Amygdala (tissue), 56 donors: ENCODE measurements at regions not wholly inside any gene's neighbourhood (a gene's known extent, or its start where the extent isn't known, plus 50 kb on each side); places are given as distances from the start of the nearest gene placed in this dataset.
"Not testable (repeated sequence)": the region's sequence is repeated elsewhere in the genome, so short reads cannot be mapped to it uniquely, and the experiment has no call there.

Experiments used
- DNase-seq, 56 donors: peaks; one replicate each; lab custom pipeline; 2025; lab: John Stamatoyannopoulos, UW

GRCh38 chr12:93078059-93078458 lies 149.0 kb upstream of the EEA1 start:
- DNase-seq: no peak

DNA sequence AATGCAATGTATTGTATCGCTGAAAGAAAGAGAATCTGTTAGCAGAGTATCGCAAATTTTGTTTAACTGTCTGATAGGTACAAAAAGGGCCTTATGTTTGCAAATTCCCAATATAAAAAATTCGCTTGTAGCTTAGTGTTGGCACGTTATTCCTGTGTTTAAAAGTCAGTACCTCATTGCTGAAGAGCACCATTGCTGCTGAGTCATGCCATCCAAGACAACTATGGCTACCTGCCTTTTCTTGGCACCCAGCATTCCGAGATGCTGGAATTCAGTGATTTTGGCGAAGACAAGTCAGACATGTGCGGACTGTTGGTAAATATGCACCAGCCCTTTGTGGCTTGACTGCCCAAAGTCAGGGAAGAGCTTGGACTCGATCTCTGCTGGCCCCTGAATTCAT lies 149.5 kb upstream of the EEA1 start:
- no peak for DNase-seq

GRCh38 chr12:93079271-93079670 lies 150.2 kb upstream of the EEA1 start:
- peak in 2 of 56 donors; percentile 2 to 17 for DNase-seq

- DNase-seq: no peak
Observed at GRCh38 chr12:93079976-93080375, 150.9 kb upstream of the EEA1 start.

GRCh38 chr12:93080452-93080851 lies 151.4 kb upstream of the EEA1 start:
- no peak for DNase-seq

- DNase-seq: no peak
Observed at GRCh38 chr12:93080994-93081809, 152.1 kb upstream of the EEA1 start.

- DNase-seq: no peak
Observed at GRCh38 chr12:93081810-93082165, 152.7 kb upstream of the EEA1 start.

- DNase-seq: no peak
Observed at GRCh38 chr12:93085383-93086287, 156.5 kb upstream of the EEA1 start.

DNA sequence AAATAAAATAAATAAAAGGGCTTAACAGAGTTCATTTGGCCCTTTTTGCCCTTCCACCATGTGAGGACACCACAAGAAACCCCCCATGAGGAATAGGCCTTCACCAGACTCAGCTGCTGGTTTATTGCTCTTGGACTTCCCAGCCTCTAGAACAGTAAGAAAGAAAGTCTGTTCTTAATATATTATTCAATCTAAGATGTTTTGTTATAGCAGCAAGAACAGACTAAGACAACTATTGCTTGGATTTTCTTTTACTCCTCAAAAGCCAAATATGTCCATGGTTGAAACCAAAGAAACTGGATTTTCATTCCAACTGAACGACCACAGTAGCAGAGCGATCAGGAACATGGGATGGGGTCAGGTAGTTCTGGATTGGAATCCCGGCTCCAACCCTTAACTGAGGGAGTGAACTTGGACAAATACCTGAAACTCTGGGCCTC lies 157.2 kb upstream of the EEA1 start:
- no peak for DNase-seq

- DNase-seq: no peak
Observed at GRCh38 chr12:93087840-93088610, 158.9 kb upstream of the EEA1 start.

GRCh38 chr12:93089805-93090569 lies 160.9 kb upstream of the EEA1 start:
- no peak for DNase-seq

DNA sequence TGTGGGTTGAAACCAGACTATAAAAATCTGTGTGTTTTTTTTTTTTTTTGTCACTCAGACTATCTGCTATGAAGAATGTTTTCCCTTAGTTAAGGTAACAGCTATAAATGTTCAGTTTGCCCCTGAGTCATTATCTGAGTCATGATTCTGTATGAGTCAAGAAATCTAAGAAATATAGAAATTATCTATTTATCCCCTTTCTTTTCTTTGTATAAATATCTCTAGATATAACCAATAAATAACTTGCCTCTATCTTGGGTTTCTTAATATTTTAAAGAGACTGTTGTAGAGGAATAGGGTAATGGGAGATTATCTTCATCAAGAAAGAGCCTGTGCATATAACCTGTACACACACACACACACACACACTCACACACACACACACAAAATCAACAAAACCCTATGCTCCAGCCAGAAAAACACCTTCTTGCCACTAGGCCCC lies 161.7 kb upstream of the EEA1 start:
- DNase-seq: no peak

DNA sequence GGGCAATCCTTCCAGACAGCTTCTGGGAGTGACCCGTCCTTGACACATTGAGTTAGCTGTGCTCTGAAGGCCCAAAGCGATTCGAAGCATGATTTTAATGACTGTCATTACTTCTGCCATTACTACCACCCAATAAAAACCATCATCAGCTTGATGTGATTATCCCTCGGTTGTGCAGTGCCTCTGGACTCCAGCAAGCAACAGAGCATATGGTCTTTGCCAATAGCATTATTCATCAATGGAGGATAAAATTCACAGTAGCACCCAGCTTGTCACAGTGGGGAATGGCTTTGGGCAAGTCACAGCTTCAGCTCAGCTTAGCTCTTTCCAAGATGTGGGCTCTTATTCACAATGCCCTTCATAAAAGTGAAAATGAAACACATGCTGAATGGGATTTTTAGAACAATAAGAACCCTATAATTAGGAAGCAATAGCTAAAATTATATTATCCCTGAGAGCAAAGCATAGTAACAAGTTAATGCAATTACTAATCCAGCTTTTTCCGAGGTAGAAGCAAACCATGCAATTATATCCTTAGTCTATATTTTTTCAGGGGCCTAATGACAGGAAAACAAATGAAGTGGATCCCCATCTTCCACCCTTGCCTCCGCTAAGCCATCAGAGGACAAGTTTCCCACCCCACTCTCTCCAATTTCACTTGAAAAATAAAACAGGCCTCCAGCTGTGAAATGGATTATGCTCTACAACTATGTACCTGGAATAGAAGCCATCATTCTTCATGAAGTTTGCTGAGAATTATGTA lies 163.0 kb upstream of the EEA1 start:
- DNase-seq: no peak

DNA sequence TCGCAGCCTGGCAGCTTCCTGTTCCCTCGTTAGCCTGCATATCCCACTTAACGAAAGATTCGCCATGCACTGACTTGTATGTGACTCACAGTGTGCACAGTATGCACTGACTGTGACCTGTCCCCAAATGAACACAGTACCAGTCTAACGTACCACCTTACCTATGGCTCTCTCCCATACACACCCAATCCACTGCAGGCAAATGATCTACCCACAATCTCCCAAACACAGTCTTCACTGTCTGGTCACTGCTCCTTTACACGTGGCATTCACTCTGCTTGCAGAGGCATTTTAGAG lies 163.5 kb upstream of the EEA1 start:
- DNase-seq: no peak

DNA sequence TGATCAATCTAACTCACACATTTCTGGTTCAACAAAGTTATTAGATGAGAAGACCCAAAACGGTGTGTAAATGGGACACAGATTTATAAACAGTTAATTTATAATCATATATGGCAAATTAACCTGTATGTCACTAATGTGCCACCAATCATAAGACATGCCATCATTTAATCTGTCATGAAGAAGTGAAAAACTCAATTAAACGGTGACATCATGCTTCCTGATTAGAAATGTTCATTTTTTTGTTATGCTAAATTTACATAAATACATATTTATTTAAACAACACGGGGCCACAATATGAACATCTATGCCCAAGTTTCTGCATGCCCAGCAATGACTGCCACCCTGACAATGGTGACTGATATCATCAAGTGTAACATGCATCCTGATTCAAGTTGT lies 164.1 kb upstream of the EEA1 start:
- no peak for DNase-seq

DNA sequence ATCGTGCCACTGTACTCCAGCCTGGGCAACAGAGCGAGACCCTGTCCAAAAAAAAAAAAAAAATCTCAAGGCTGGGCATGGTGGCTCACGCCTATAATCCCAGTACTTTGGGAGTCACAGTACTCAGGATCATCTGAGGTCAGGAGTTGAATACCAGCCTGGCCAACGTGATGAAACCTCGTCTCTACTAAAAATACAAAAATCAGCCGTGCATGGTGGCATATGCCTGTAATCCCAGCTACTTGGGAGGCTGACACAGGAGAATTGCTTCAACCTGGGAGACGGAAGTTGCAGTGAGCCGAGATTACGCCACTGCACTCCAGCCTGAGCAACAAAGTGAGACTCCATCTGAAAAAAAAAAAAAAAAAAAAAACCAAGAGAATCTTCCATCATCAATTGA lies 165.1 kb upstream of the EEA1 start:
- DNase-seq: not testable (repeated sequence)

- no peak for DNase-seq
Observed at GRCh38 chr12:93094988-93095737, 166.1 kb upstream of the EEA1 start.

- DNase-seq: no peak
Observed at GRCh38 chr12:93097417-93097816, 168.3 kb upstream of the EEA1 start.

- peak in 7 of 56 donors; percentile 1 to 37 (median 5) for DNase-seq
Observed at GRCh38 chr12:93098077-93098476, 169.0 kb upstream of the EEA1 start.
